HG03571 (cell line): ENCODE measurements at regions not wholly inside any gene's neighbourhood (a gene's known extent, or its start where the extent isn't known, plus 50 kb on each side); places are given as distances from the start of the nearest gene placed in this dataset.

Experiments used
- ATAC-seq: cut with Tn5 transposase; IDR thresholded peaks from one replicate; pipeline ENCODE4 v1.9.1; 2021; ENCODE audit not compliant: unreplicated experiment

- no peak for ATAC-seq
Measured at GRCh38 chr11:21817696-21818095, 375.2 kb upstream of the ANO5 start.

- ATAC-seq, result no peak
Measured at GRCh38 chr11:21820176-21820575, 372.7 kb upstream of the ANO5 start.

GRCh38 chr11:21825127-21825526, 367.8 kb upstream of the ANO5 start:
- ATAC-seq, result no peak

GRCh38 chr11:21838427-21838826, 354.5 kb upstream of the ANO5 start:
- no peak for ATAC-seq

- no peak for ATAC-seq
Measured at GRCh38 chr11:21839796-21840195, 353.1 kb upstream of the ANO5 start.

GRCh38 chr11:21861314-21861713, 331.6 kb upstream of the ANO5 start:
- ATAC-seq, result no peak

- ATAC-seq, result no peak
Measured at GRCh38 chr11:21865541-21865940, 327.3 kb upstream of the ANO5 start.

- ATAC-seq, result no peak
Measured at GRCh38 chr11:21866781-21867180, 326.1 kb upstream of the ANO5 start.

GRCh38 chr11:21877151-21877550, 315.7 kb upstream of the ANO5 start:
- ATAC-seq, result no peak

GRCh38 chr11:21883354-21883753, 309.5 kb upstream of the ANO5 start:
- ATAC-seq, result no peak

- ATAC-seq, result no peak
Measured at GRCh38 chr11:21888814-21889213, 304.1 kb upstream of the ANO5 start.

- ATAC-seq, result no peak
Measured at GRCh38 chr11:21892736-21893564, 299.9 kb upstream of the ANO5 start.

- ATAC-seq, result no peak
Measured at GRCh38 chr11:21893565-21893867, 299.4 kb upstream of the ANO5 start.

- ATAC-seq, result no peak
Measured at GRCh38 chr11:21894492-21894891, 298.4 kb upstream of the ANO5 start.

- no peak for ATAC-seq
Measured at GRCh38 chr11:21895686-21896085, 297.2 kb upstream of the ANO5 start.

GRCh38 chr11:21896216-21896615, 296.7 kb upstream of the ANO5 start:
- no peak for ATAC-seq

GRCh38 chr11:21896746-21897602, 295.9 kb upstream of the ANO5 start:
- ATAC-seq, result no peak

GRCh38 chr11:21897752-21898151, 295.1 kb upstream of the ANO5 start:
- no peak for ATAC-seq

- ATAC-seq, result no peak
Measured at GRCh38 chr11:21908211-21908610, 284.7 kb upstream of the ANO5 start.

- ATAC-seq, result no peak
Measured at GRCh38 chr11:21909145-21909544, 283.7 kb upstream of the ANO5 start.

- no peak for ATAC-seq
Measured at GRCh38 chr11:21911061-21911460, 281.8 kb upstream of the ANO5 start.

GRCh38 chr11:21912285-21912684, 280.6 kb upstream of the ANO5 start:
- ATAC-seq, result no peak
